Calu3 (cell line): ENCODE measurements at regions not wholly inside any gene's neighbourhood (a gene's known extent, or its start where the extent isn't known, plus 50 kb on each side); places are given as distances from the start of the nearest gene placed in this dataset.

ENCODE experiments used
- BruUV-seq: library from RNA; stranded (reverse); fragments of 400-500 nt; replicated peaks from 2 replicates; lab custom pipeline; 2021; lab: Mats Ljungman, UMichigan
- CTCF ChIA-PET: fragments of 300-600 bp; sonication (Branson Sonifier 250); formaldehyde crosslinking; loops from one replicate; lab custom pipeline; 2022; ENCODE audit warnings: antibody characterized with exemption; lab: Charles Lee
- DNase-seq: peaks from one replicate; pipeline ENCODE4 v3.0.0; 2022
- H3K27ac Mint-ChIP-seq: one replicate; pipeline ENCODE4 v1.8.0; 2022; ENCODE audit warnings: mixed read lengths; ENCODE audit not compliant: unreplicated experiment
- H3K27me3 Mint-ChIP-seq: one replicate; pipeline ENCODE4 v1.8.0; 2022; ENCODE audit warnings: mixed read lengths; ENCODE audit not compliant: unreplicated experiment
- H3K36me3 Mint-ChIP-seq: one replicate; pipeline ENCODE4 v1.8.0; 2022; ENCODE audit warnings: mild to moderate bottlenecking, moderate library complexity, mixed read lengths; ENCODE audit not compliant: insufficient read depth, unreplicated experiment
- H3K4me1 Mint-ChIP-seq: one replicate; pipeline ENCODE4 v1.8.0; 2022; ENCODE audit warnings: mild to moderate bottlenecking, low read depth, mixed read lengths; ENCODE audit not compliant: unreplicated experiment
- H3K4me3 Mint-ChIP-seq: one replicate; pipeline ENCODE4 v1.8.0; 2022; ENCODE audit warnings: mild to moderate bottlenecking, low read depth, moderate library complexity, mixed read lengths; ENCODE audit not compliant: unreplicated experiment
- H3K9me3 Mint-ChIP-seq: one replicate; pipeline ENCODE4 v1.8.0; 2022; ENCODE audit warnings: low read depth, mixed read lengths; ENCODE audit not compliant: unreplicated experiment
- intact Hi-C: fragments of 100-400 bp; cut with micrococcal nuclease; formaldehyde crosslinking; loops from one replicate; pipeline ENCODE4 v1.10.0; 2022; ENCODE audit not compliant: unreplicated experiment
- TF ChIP-seq, protein P1 (sequence below): fragments of 200-600 bp; IDR thresholded peaks from one replicate; pipeline ENCODE4 v1.8.0; 2022; ENCODE audit warnings: antibody characterized with exemption; ENCODE audit not compliant: unreplicated experiment

DNA sequence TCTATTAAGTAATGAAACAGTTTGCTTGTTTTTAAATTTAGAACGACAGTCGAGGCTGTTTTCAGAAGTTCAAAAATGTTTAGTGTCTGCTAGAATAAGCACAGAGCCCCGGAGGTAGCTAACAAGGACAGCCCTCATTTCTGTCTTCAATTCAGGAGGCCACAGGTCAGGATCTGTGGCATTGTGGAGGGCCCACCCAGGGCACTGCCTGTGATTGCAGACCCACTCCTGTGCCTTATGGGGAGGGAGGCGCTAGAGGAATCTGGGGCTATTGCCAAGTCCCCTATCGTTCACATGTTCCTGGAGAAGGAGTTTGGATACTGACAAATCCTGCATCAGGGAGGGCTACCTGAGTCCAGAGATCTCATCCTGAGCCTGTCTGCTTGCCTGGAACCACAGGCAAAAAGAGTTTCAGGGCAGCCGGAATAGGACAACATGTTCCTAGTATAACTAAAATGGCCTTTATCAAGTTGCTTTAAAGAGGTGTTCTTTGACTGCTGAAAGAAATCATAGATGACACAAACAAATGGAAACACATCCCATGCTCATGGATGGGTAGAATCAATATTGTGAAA lies 141.5 kb upstream of the ROPN1 start:
- H3K36me3 Mint-ChIP-seq, result no peaks in the 10 kb centered on the region
- DNase-seq, result no peak
- BruUV-seq, result no TSS peak
- CTCF ChIA-PET, result no interaction called here
- H3K4me1 Mint-ChIP-seq, result peaks cover 11% of the 10 kb centered on the region
- no peak overlapping the region for H3K27ac Mint-ChIP-seq
- no peaks in the 10 kb centered on the region for H3K9me3 Mint-ChIP-seq
- peaks cover 16% of the 10 kb centered on the region for H3K27me3 Mint-ChIP-seq
- TF ChIP-seq, protein P1, sequence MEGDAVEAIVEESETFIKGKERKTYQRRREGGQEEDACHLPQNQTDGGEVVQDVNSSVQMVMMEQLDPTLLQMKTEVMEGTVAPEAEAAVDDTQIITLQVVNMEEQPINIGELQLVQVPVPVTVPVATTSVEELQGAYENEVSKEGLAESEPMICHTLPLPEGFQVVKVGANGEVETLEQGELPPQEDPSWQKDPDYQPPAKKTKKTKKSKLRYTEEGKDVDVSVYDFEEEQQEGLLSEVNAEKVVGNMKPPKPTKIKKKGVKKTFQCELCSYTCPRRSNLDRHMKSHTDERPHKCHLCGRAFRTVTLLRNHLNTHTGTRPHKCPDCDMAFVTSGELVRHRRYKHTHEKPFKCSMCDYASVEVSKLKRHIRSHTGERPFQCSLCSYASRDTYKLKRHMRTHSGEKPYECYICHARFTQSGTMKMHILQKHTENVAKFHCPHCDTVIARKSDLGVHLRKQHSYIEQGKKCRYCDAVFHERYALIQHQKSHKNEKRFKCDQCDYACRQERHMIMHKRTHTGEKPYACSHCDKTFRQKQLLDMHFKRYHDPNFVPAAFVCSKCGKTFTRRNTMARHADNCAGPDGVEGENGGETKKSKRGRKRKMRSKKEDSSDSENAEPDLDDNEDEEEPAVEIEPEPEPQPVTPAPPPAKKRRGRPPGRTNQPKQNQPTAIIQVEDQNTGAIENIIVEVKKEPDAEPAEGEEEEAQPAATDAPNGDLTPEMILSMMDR, result no peak
- intact Hi-C loops, result loop anchor here (10.0 kb wide), 1 partner anchor 111 kb away; no protein-coding TSS in a partner anchor
- H3K4me3 Mint-ChIP-seq, result no peak overlapping the region

- H3K4me1 Mint-ChIP-seq, result peaks cover 11% of the 10 kb centered on the region
- no TSS peak for BruUV-seq
- no peaks in the 10 kb centered on the region for H3K9me3 Mint-ChIP-seq
- DNase-seq, result no peak
- no peaks in the 10 kb centered on the region for H3K27me3 Mint-ChIP-seq
- TF ChIP-seq, protein P1, result no peak
- H3K4me3 Mint-ChIP-seq, result no peak overlapping the region
- intact Hi-C loops, result loop anchor here (10.0 kb wide), 1 partner anchor 108 kb away; no protein-coding TSS in a partner anchor
- CTCF ChIA-PET, result interaction anchor here (1.7 kb wide), 1 partner anchor 22 kb away, joined by 4 read pairs; no protein-coding TSS in a partner anchor
- H3K36me3 Mint-ChIP-seq, result no peaks in the 10 kb centered on the region
- H3K27ac Mint-ChIP-seq, result no peak overlapping the region
Measured at GRCh38 chr3:124137216-124137615, 145.3 kb upstream of the ROPN1 start.

DNA sequence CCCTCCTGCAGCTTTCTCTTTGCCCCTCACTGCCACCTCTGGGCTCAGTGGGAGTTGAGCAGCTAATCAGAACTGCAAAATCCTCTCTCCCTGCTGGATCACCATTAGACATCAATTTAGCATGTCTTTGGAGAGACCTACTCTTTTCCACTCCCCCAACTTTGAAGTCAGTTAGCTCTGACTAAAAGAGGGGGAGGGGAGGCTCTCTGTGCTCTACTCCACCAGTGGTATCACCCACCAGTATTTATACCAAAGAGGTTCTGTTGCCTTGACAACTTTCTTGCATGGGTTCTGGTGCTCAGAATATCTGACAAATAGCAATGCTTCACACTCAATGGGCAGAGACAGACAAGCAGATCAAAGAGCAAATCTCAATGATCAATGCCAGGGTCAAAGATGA lies 146.2 kb upstream of the ROPN1 start:
- Mint-ChIP-seq H3K4me3 (no peak overlapping the region), H3K4me1 (peaks cover 11% of the 10 kb centered on the region), H3K9me3 (no peaks in the 10 kb centered on the region), H3K36me3 (no peaks in the 10 kb centered on the region), H3K27ac (no peak overlapping the region), H3K27me3 (no peaks in the 10 kb centered on the region)
- CTCF ChIA-PET, result interaction anchor here (1.7 kb wide), 1 partner anchor 21 kb away, joined by 4 read pairs; no protein-coding TSS in a partner anchor
- no TSS peak for BruUV-seq
- TF ChIP-seq, protein P1, result no peak
- DNase-seq, result no peak
- intact Hi-C loops, result loop anchor here (10.0 kb wide), 1 partner anchor 107 kb away; no protein-coding TSS in a partner anchor

DNA sequence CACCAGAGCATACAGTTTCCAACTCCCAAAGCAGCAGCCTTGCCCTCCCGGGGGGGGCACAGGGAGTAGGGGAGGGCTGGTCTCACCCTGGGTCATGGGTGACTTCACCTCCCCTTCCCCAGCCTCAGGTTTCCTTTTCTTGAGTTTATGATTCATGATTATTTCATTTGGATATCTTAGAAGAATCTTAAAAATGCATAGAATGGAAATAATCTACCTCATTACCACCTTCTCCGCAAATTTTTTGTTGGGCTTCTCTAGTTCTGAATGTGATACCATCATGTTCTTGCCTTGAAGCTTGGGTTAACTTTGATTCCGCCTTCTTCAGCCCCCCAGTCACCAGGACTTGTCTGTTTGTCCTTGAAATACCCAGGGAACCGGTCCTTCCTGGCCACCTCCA lies 148.8 kb upstream of the ROPN1 start:
- Mint-ChIP-seq H3K27ac (no peak overlapping the region), H3K27me3 (peaks cover 22% of the 10 kb centered on the region), H3K9me3 (no peaks in the 10 kb centered on the region), H3K36me3 (no peaks in the 10 kb centered on the region), H3K4me1 (peaks cover 11% of the 10 kb centered on the region), H3K4me3 (no peak overlapping the region)
- CTCF ChIA-PET, result no interaction called here
- TF ChIP-seq, protein P1, result no peak
- no TSS peak for BruUV-seq
- intact Hi-C loops, result no loop called here
- no peak for DNase-seq
